KBM-7 (cell line): ENCODE measurements at regions not wholly inside any gene's neighbourhood (a gene's known extent, or its start where the extent isn't known, plus 50 kb on each side); places are given as distances from the start of the nearest gene placed in this dataset.

Experiments
- DNase-seq: peaks from one replicate; pipeline ENCODE4 v3.0.0-alpha.2; 2015
- in situ Hi-C: fragments of 300-500 bp; cut with MboI; formaldehyde crosslinking; loops from 2 replicates; pipeline ENCODE4 v1.14.3; 2020; ENCODE audit warnings: low sequenced_read_pairs, low pct_unique_long_range_greater_than_20kb, mixed read lengths

DNA sequence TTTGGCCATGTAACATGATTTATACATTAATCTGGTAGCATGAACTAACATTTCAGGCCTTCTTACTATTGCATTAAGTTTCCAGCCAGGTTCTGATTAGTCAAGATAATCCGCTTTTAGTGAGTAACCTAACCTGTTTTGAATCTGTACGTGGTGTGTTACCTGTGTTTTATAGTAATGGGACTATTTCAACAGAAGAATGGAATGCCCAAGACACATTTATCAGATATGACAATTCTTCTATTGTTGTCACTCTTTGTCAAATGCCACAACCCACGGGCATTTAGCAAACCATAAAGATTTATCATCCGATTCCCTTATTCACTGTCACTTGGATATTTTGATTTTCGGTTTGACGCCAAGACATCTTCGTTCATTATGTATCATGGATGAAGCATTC lies 117.9 kb downstream of the ETAA1 start:
- no peak for DNase-seq
- in situ Hi-C loops, result no loop called here

- in situ Hi-C loops, result no loop called here
- no peak for DNase-seq
Observed at GRCh38 chr2:67515538-67515937, 118.4 kb downstream of the ETAA1 start.

GRCh38 chr2:67516362-67516761 lies 119.2 kb downstream of the ETAA1 start:
- in situ Hi-C loops, result no loop called here

GRCh38 chr2:67516899-67517530 lies 119.9 kb downstream of the ETAA1 start:
- no peak for DNase-seq
- in situ Hi-C loops, result no loop called here

More at GRCh38 chr2:67516362-67516761, 119.2 kb downstream of the ETAA1 start:
- DNase-seq, result no peak

- in situ Hi-C loops, result no loop called here
- no peak for DNase-seq
Observed at GRCh38 chr2:67522148-67522547, 125.0 kb downstream of the ETAA1 start.

- in situ Hi-C loops, result no loop called here
- DNase-seq, result no peak
Observed at GRCh38 chr2:67524213-67524612, 127.1 kb downstream of the ETAA1 start.

GRCh38 chr2:67524777-67525176 lies 127.6 kb downstream of the ETAA1 start:
- in situ Hi-C loops, result no loop called here
- DNase-seq, result no peak

GRCh38 chr2:67526283-67526682 lies 129.2 kb downstream of the ETAA1 start:
- no peak for DNase-seq
- in situ Hi-C loops, result no loop called here

DNA sequence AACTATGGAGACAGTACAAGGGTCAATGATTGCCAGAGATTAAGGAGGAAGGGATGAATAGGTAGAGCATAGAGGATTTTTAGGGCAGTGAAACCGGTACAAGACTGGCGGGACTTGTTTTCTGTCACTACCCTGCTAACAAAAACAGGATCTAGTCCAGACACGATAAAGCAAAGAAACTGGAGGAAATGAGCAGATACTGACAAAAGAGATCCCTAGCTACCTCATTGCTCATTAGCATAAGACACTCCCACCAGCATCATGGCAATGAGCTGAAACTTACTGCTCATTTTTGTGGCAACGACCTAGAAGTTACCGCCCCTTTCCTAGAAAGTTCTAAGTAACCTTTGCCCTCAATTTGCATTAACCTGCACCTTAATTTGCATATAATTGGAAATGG lies 131.2 kb downstream of the ETAA1 start:
- in situ Hi-C loops, result no loop called here
- no peak for DNase-seq

- in situ Hi-C loops, result no loop called here
- no peak for DNase-seq
Observed at GRCh38 chr2:67532387-67532786, 135.3 kb downstream of the ETAA1 start.

DNA sequence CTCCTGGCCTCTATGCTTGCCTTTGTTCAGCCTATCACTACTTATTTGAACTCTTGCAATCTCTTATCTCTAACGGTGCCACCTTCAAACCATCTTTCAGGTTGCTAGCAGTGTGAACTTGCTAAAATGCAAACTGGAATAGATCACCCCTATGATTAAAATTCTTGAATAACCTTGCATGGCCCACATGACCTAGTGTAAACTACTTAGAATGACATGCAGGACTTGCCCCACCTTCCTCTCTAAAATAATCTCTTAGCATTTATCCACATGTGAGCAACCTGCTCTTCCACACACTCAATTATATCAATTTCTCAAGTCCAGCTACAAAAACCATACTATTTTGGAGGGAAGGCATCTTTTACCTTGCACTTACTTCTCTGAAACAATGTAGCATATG lies 137.6 kb downstream of the ETAA1 start:
- in situ Hi-C loops, result no loop called here
- no peak for DNase-seq

- in situ Hi-C loops, result no loop called here
- no peak for DNase-seq
Observed at GRCh38 chr2:67540962-67541361, 143.8 kb downstream of the ETAA1 start.

GRCh38 chr2:67544286-67544685 lies 147.2 kb downstream of the ETAA1 start:
- no peak for DNase-seq
- in situ Hi-C loops, result no loop called here

DNA sequence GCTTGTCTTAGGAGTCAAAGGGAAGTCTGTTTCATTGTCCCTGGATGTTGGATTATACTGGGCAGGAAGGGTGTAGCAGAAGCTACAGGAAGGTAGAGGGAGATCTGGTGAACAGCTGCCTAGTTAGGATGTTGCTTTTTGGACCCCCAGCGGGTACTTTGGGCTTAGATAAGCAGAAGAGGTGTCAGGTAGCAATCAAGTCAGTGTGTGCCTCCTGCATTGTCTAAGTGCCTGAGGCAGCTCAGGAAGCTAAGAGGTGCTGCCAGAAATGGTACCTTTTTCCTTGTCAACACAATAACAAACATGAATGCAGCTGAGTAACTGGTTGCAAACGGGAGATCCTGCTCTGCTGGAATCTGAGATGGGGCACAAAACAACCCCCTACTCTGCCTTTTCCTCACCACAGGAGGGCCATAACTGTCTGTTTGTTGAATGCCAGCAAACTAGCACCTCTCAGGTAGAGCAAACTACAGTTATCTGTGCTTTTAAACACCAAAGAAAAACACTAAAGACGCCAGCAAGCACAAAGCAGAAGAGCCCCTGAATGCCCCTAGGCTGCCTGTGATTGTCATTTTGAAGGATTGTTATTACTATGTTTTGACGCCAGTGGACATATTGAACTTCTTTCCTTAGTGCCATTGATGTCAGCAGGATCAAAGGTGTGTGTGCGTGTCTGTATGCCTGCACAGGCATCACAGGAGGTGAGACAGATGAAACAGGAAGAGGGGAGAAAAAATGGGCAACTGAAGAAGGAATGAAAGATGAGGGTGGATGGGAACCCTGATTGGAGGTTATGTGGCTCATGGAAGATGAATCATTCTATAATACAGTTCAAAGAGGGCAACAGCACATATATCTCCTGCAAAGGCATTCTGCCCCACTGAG lies 151.4 kb downstream of the ETAA1 start:
- no peak for DNase-seq
- in situ Hi-C loops, result no loop called here

- in situ Hi-C loops, result no loop called here
- no peak for DNase-seq
Observed at GRCh38 chr2:67559156-67559555, 162.0 kb downstream of the ETAA1 start.

DNA sequence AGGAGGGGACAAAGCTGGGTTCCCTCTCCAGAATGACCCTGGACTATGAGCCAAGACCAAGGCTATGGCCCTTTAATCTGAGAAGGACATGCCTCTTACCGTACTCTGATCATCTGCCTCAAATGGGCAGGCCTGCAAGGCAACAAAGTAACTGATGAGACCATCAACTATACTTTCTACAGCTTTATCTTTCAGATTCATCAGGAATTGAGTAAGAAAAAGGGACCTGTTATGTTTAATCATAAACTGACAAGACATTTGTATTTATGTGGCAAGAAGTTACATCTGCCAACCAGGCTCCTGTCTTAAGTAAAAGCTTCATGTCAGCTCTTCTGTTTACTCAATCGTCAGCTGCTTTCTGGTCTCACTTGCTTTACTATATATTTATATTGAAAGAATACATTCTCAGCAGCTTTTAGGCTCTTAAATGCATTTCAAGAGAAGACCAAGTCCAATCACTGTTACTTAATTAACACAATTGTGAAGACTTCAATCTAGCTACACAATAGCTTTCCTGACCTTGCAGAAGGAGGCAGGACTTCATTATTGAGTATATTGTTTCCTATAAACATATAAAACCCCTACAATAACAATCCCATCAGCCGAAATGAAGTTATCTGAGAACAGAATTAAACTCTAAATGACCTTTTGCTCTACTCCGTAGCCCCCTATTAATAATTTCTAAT lies 163.8 kb downstream of the ETAA1 start:
- no peak for DNase-seq
- in situ Hi-C loops, result no loop called here

GRCh38 chr2:67561457-67561965 lies 164.4 kb downstream of the ETAA1 start:
- in situ Hi-C loops, result no loop called here
- DNase-seq, result no peak

DNA sequence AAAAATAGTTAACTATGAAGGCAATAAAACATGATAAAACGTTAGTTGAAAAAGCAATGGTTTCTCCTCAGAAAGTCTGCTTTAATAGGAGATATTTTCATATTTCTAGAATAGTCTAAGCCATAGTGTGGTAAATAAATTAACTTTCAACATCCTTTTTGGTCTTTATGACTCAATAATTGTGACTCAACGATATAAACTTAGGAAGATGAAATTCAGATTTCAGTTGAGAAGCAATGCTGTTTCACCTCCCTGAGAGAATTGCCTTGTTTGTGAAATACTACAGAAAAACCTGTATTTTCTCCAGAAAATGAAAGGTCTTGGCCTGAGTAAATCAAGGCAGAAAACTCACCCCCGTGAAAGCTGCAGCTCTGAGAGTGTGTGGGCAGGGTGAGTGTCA lies 166.9 kb downstream of the ETAA1 start:
- no peak for DNase-seq
- in situ Hi-C loops, result no loop called here

- no peak for DNase-seq
- in situ Hi-C loops, result no loop called here
Observed at GRCh38 chr2:67564626-67565025, 167.5 kb downstream of the ETAA1 start.

GRCh38 chr2:67565262-67565661 lies 168.1 kb downstream of the ETAA1 start:
- in situ Hi-C loops, result no loop called here
- DNase-seq, result no peak
